ENCODE measurements at regions not wholly inside any gene's neighbourhood (a gene's known extent, or its start where the extent isn't known, plus 50 kb on each side); places are given as distances from the start of the nearest gene placed in this dataset.

GRCh38 chr2:150903055-150903454 lies 358.6 kb downstream of the RBM43 start:
- TF ChIP-seq CTCF (IDR thresholded peaks at IDR 0.05) (no peak), EZH2phosphoT487 (IDR thresholded peaks at IDR 0.05) (no peak)
